Caco-2 (cell line): ENCODE measurements at regions not wholly inside any gene's neighbourhood (a gene's known extent, or its start where the extent isn't known, plus 50 kb on each side); places are given as distances from the start of the nearest gene placed in this dataset.

Experiments used
- BruUV-seq: library from RNA; stranded (reverse); fragments of 400-500 nt; replicated peaks from 2 replicates; lab custom pipeline; 2021; lab: Mats Ljungman, UMichigan
- CTCF ChIA-PET: fragments of 300-600 bp; sonication (Branson Sonifier 250); formaldehyde crosslinking; loops from one replicate; lab custom pipeline; 2022; ENCODE audit warnings: antibody characterized with exemption; lab: Charles Lee
- POLR2A ChIA-PET: fragments of 300-600 bp; sonication (Branson Sonifier 250); formaldehyde crosslinking; loops from one replicate; lab custom pipeline; 2022; ENCODE audit warnings: antibody characterized with exemption; lab: Charles Lee
- DNase-seq, 2 experiments: peaks; one replicate each; pipeline versions ENCODE4 v3.0.0 to v3.0.0-alpha.2; 2020 to 2022
- H3K27me3 ChIP-seq: replicated peaks from 2 replicates; pipeline ENCODE4 v1.6.0; 2011; ENCODE audit warnings: low read length; ENCODE audit not compliant: control insufficient read depth, insufficient read depth
- H3K36me3 ChIP-seq: 2 replicates; pipeline ENCODE4 v1.5.1; 2011; ENCODE audit warnings: low read length; ENCODE audit not compliant: control insufficient read depth, insufficient read depth
- H3K4me1 ChIP-seq: fragments of 250-450 bp; sonication (Bioruptor Pico); 2 replicates; pipeline ENCODE4 v1.5.1; 2020; ENCODE audit warnings: mild to moderate bottlenecking
- H3K4me3 ChIP-seq: 2 replicates; pipeline ENCODE4 v1.5.1; 2011; ENCODE audit warnings: low read depth, mild to moderate bottlenecking, control low read depth, low read length
- H3K9me3 ChIP-seq: fragments of 250-450 bp; sonication (Bioruptor Pico); 2 replicates; pipeline ENCODE4 v1.5.1; 2020; ENCODE audit warnings: mild to moderate bottlenecking, moderate library complexity
- H3K27ac Mint-ChIP-seq: one replicate; pipeline ENCODE4 v1.8.0; 2022; ENCODE audit warnings: mixed read lengths; ENCODE audit not compliant: unreplicated experiment
- H3K27me3 Mint-ChIP-seq: one replicate; pipeline ENCODE4 v1.8.0; 2022; ENCODE audit warnings: mixed read lengths; ENCODE audit not compliant: insufficient read depth, unreplicated experiment
- H3K36me3 Mint-ChIP-seq: one replicate; pipeline ENCODE4 v1.8.0; 2022; ENCODE audit warnings: mild to moderate bottlenecking, mixed read lengths; ENCODE audit not compliant: insufficient read depth, unreplicated experiment
- H3K4me1 Mint-ChIP-seq: one replicate; pipeline ENCODE4 v1.8.0; 2022; ENCODE audit warnings: low read depth, mixed read lengths; ENCODE audit not compliant: unreplicated experiment
- H3K4me3 Mint-ChIP-seq: one replicate; pipeline ENCODE4 v1.8.0; 2022; ENCODE audit warnings: mild to moderate bottlenecking, moderate library complexity, mixed read lengths; ENCODE audit not compliant: unreplicated experiment
- H3K9me3 Mint-ChIP-seq: one replicate; pipeline ENCODE4 v1.8.0; 2022; ENCODE audit warnings: mixed read lengths; ENCODE audit not compliant: unreplicated experiment
- intact Hi-C: fragments of 100-400 bp; cut with micrococcal nuclease; formaldehyde crosslinking; loops from one replicate; pipeline ENCODE4 v1.10.0; 2022; ENCODE audit not compliant: unreplicated experiment
- TF ChIP-seq, protein P1 (sequence below), 2 experiments: fragments of 200-600 bp in 1 of 2; IDR thresholded peaks; 1 replicate in 1 of 2; 2 replicates in 1 of 2; pipeline versions ENCODE4 v1.5.1 to v1.8.0; 2011 to 2022; ENCODE audit warnings: antibody characterized with exemption in 1 of 2, control low read depth in 1 of 2, inconsistent platforms in 1 of 2, low read depth in 1 of 2, low read length in 1 of 2, mild to moderate bottlenecking in 1 of 2, moderate library complexity in 1 of 2; ENCODE audit not compliant: insufficient read depth in 1 of 2, severe bottlenecking in 1 of 2, unreplicated experiment in 1 of 2

DNA sequence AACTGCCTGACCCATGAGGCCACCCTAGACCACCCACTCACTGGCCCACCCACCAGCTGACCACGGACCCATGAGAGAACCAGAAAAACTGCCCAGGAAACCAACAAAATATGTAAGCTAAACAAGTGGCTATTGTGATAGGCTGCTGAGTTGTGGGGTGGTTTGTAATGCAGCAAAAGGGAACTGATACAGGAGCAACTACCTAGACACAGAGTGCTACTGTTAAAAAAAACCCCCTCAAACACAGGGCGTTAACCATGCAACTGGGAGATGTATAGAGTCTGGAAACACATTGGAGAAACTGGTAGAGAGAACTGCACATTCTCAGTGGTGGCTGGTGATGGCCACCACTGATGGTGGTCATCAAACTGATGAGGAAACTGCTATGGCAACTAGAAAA, 206.3 kb upstream of the GYPC start:
- H3K9me3 Mint-ChIP-seq = no peaks in the 10 kb centered on the region

DNA sequence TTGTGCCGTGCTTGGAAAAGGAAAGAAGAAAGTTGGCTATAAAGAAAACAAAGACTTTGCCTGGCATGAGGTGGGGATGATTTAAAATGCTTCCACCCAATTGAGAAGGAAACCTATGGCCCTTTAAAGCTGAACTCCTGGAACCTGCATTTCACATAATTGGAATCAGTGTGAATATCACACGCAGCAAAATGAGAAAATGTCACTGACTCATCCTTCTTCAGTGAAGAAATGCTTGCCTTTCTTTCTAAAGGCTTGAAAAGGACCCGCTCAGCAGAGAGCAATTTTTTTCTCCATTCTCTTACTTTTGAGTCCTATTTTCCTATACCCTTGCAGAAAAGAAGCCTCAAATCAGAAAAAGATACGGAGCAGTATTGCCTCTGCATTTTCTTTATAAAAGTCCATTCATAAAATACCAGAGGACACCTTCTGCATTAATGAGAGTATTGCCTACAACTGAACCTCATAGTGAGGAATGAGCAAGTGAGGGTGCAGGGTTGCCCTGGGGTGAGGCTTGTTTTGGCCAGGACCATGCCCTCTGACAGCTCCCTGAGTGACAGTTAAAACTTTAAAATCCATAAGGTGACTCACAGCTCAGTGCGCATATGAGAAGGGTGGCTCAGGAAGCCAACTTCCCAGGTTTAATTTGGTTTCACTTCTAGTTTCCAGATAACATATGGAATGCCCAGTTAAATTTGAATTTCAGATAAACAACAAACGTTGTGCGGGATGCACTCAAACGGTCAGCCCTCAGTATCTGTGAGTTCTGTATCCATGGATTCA, 191.9 kb upstream of the GYPC start:
- Mint-ChIP-seq H3K9me3 (no peaks in the 10 kb centered on the region), H3K4me1 (no peaks in the 10 kb centered on the region), H3K27ac (no peak overlapping the region), H3K36me3 (no peaks in the 10 kb centered on the region), H3K4me3 (no peak overlapping the region), H3K27me3 (peaks cover 14% of the 10 kb centered on the region)
- ChIA-PET POLR2A (no interaction called here), CTCF (no interaction called here)
- TF ChIP-seq, protein P1, sequence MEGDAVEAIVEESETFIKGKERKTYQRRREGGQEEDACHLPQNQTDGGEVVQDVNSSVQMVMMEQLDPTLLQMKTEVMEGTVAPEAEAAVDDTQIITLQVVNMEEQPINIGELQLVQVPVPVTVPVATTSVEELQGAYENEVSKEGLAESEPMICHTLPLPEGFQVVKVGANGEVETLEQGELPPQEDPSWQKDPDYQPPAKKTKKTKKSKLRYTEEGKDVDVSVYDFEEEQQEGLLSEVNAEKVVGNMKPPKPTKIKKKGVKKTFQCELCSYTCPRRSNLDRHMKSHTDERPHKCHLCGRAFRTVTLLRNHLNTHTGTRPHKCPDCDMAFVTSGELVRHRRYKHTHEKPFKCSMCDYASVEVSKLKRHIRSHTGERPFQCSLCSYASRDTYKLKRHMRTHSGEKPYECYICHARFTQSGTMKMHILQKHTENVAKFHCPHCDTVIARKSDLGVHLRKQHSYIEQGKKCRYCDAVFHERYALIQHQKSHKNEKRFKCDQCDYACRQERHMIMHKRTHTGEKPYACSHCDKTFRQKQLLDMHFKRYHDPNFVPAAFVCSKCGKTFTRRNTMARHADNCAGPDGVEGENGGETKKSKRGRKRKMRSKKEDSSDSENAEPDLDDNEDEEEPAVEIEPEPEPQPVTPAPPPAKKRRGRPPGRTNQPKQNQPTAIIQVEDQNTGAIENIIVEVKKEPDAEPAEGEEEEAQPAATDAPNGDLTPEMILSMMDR (IDR thresholded peaks at IDR 0.05; ENCODE audit: insufficient read depth in 1 of 2, low read depth in 1 of 2, low read length in 1 of 2, severe bottlenecking in 1 of 2, unreplicated experiment in 1 of 2) = no peak
- H3K4me1 ChIP-seq = no peaks in the 10 kb centered on the region
- no peaks in the 10 kb centered on the region for H3K9me3 ChIP-seq
- H3K27me3 ChIP-seq = no peaks in the 10 kb centered on the region
- BruUV-seq = no TSS peak
- H3K36me3 ChIP-seq = no peaks in the 10 kb centered on the region
- no peak overlapping the region for H3K4me3 ChIP-seq
- intact Hi-C loops = no loop called here
- DNase-seq = no peak

More for the DNA sequence above, 206.3 kb upstream of the GYPC start:
- no peak for DNase-seq
- CTCF ChIA-PET = no interaction called here
- H3K4me3 Mint-ChIP-seq = no peak overlapping the region
- no peaks in the 10 kb centered on the region for H3K36me3 Mint-ChIP-seq
- Histone ChIP-seq H3K9me3 (no peaks in the 10 kb centered on the region), H3K27me3 (no peaks in the 10 kb centered on the region; the same call in none of the 2 replicates), H3K4me3 (no peak overlapping the region), H3K36me3 (no peaks in the 10 kb centered on the region), H3K4me1 (no peaks in the 10 kb centered on the region; the same call in 1 of the 2 replicates)
- peaks cover 12% of the 10 kb centered on the region for H3K27me3 Mint-ChIP-seq
- peaks cover 6% of the 10 kb centered on the region for H3K4me1 Mint-ChIP-seq
- POLR2A ChIA-PET = no interaction called here
- no peak overlapping the region for H3K27ac Mint-ChIP-seq
- intact Hi-C loops = no loop called here
- BruUV-seq = no TSS peak
- TF ChIP-seq, protein P1 (IDR thresholded peaks at IDR 0.05; ENCODE audit: insufficient read depth in 1 of 2, low read depth in 1 of 2, low read length in 1 of 2, severe bottlenecking in 1 of 2, unreplicated experiment in 1 of 2) = no peak

DNA sequence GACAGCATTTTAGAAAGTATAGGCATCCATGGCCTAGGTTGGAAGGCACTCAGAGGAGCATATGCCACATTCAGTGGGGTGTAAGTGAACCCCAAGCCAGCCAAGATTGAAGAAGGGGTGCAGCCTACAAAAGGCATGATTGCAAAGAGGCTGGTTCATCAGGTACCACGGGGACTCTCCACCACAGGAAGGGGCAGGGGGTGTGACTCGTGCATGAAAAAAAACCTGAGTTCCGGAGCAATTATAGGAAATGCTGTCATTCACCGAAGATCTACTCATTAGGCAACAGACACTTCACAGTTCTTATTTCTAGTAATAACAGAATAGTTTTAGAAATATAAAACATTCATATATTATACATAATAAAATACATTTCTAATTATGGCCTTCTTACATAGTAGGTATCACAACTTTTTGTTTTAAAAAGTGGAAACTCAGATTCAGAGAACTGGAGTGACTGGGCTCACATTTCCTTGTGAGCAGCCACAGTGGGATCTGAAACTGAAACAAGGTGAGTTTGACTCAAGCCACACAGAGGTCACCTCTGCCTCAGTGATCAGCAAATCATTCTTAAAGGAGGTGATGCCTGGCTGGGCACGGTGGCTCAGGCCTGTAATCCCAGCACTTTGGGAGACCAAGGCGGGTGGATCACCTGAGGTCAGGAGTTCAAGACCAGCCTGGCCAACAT, 188.4 kb upstream of the GYPC start:
- intact Hi-C loops = no loop called here
- no peak for DNase-seq
- no peaks in the 10 kb centered on the region for H3K36me3 Mint-ChIP-seq
- ChIA-PET POLR2A (no interaction called here), CTCF (no interaction called here)
- Histone ChIP-seq H3K36me3 (no peaks in the 10 kb centered on the region), H3K9me3 (no peaks in the 10 kb centered on the region), H3K4me3 (no peak overlapping the region), H3K4me1 (no peaks in the 10 kb centered on the region), H3K27me3 (no peaks in the 10 kb centered on the region)
- no TSS peak for BruUV-seq
- no peak overlapping the region for H3K27ac Mint-ChIP-seq
- TF ChIP-seq, protein P1 (IDR thresholded peaks at IDR 0.05; ENCODE audit: insufficient read depth in 1 of 2, low read depth in 1 of 2, low read length in 1 of 2, severe bottlenecking in 1 of 2, unreplicated experiment in 1 of 2) = no peak
- no peaks in the 10 kb centered on the region for H3K4me1 Mint-ChIP-seq
- H3K27me3 Mint-ChIP-seq = peaks cover 12% of the 10 kb centered on the region
- no peak overlapping the region for H3K4me3 Mint-ChIP-seq
- no peaks in the 10 kb centered on the region for H3K9me3 Mint-ChIP-seq
